PC-3 (cell line): ENCODE measurements at regions not wholly inside any gene's neighbourhood (a gene's known extent, or its start where the extent isn't known, plus 50 kb on each side); places are given as distances from the start of the nearest gene placed in this dataset.
A peak's percentile ranks its signal among the peaks of the same experiment; 100 is the strongest.

Experiments used
- ATAC-seq: fragments of 200-7000 bp; cut with Tn5 transposase; 2 replicates; pipeline ENCODE4 v1.9.1; 2020; ENCODE audit warnings: mild to moderate bottlenecking, moderate library complexity
- BruUV-seq: library from RNA; stranded (reverse); fragments of 400-500 nt; replicated peaks from 2 replicates; lab custom pipeline; 2021; lab: Mats Ljungman, UMichigan
- CTCF ChIA-PET: fragments of 300-600 bp; sonication (Branson Sonifier 250); formaldehyde crosslinking; loops from one replicate; lab custom pipeline; 2022; ENCODE audit warnings: antibody characterized with exemption; lab: Charles Lee
- POLR2A ChIA-PET: fragments of 300-600 bp; sonication (Branson Sonifier 250); formaldehyde crosslinking; loops from one replicate; lab custom pipeline; 2022; ENCODE audit warnings: antibody characterized with exemption; ENCODE audit not compliant: unreplicated experiment; lab: Charles Lee
- DNase-seq: peaks from one replicate; pipeline ENCODE4 v3.0.0-alpha.2; 2015
- H2AFZ ChIP-seq: fragments of 300-600 bp; sonication (generic); 2 replicates; pipeline ENCODE4 v1.6.0; 2016; ENCODE audit warnings: antibody characterized with exemption, low read length
- H3F3A ChIP-seq: fragments of 300-600 bp; sonication (generic); one replicate; pipeline ENCODE4 v1.6.0; 2017; ENCODE audit warnings: antibody characterized with exemption, low read length, control low read depth, mild to moderate bottlenecking; ENCODE audit not compliant: unreplicated experiment
- H3K27ac ChIP-seq: fragments of 300-600 bp; sonication (generic); 2 replicates; pipeline ENCODE4 v1.5.1; 2016; ENCODE audit warnings: mild to moderate bottlenecking, low read length
- H3K27me3 ChIP-seq: fragments of 300-600 bp; sonication (generic); 2 replicates; pipeline ENCODE4 v1.6.1; 2016; ENCODE audit warnings: low read length, mixed read lengths
- H3K36me3 ChIP-seq: fragments of 300-600 bp; sonication (generic); 2 replicates; pipeline ENCODE4 v1.6.1; 2016; ENCODE audit warnings: low read depth, mixed run types, low read length, mixed read lengths
- H3K4me1 ChIP-seq: fragments of 300-600 bp; sonication (generic); 2 replicates; pipeline ENCODE4 v1.5.1; 2016; ENCODE audit warnings: low read length; ENCODE audit not compliant: insufficient read depth
- H3K4me2 ChIP-seq: fragments of 300-600 bp; sonication (generic); 2 replicates; pipeline ENCODE4 v1.6.0; 2016; ENCODE audit warnings: low read length
- H3K4me3 ChIP-seq: fragments of 300-600 bp; sonication (generic); 2 replicates; pipeline ENCODE4 v1.5.1; 2016; ENCODE audit warnings: mild to moderate bottlenecking, low read length, mixed read lengths
- H3K79me2 ChIP-seq: fragments of 300-600 bp; sonication (generic); 2 replicates; pipeline ENCODE4 v1.6.1; 2017; ENCODE audit warnings: low read length, mixed read lengths
- H3K9ac ChIP-seq: fragments of 300-600 bp; sonication (generic); 2 replicates; pipeline ENCODE4 v1.6.0; 2016; ENCODE audit warnings: mild to moderate bottlenecking, low read length
- H3K9me2 ChIP-seq: fragments of 300-600 bp; sonication (generic); replicated peaks from 2 replicates; pipeline ENCODE4 v1.6.1; 2016; ENCODE audit warnings: mixed run types, low read length, mixed read lengths
- H3K9me3 ChIP-seq: fragments of 300-600 bp; sonication (generic); 2 replicates; pipeline ENCODE4 v1.6.1; 2016; ENCODE audit warnings: low read length, mixed read lengths
- H4K20me1 ChIP-seq: fragments of 300-600 bp; sonication (generic); 2 replicates; pipeline ENCODE4 v1.6.1; 2016; ENCODE audit warnings: low read length, mixed read lengths
- CTCF ChIP-seq: fragments of 300-600 bp; sonication (generic); conservative IDR thresholded peaks from 2 replicates; pipeline ENCODE4 v1.5.1; 2017; ENCODE audit warnings: antibody characterized with exemption, low read depth, mild to moderate bottlenecking, low read length
- EZH2 ChIP-seq: fragments of 300-600 bp; sonication (generic); IDR thresholded peaks from one replicate; pipeline ENCODE4 v1.6.1; 2017; ENCODE audit warnings: antibody characterized with exemption, mild to moderate bottlenecking, low read length; ENCODE audit not compliant: unreplicated experiment
- EZH2phosphoT487 ChIP-seq: fragments of 300-600 bp; sonication (generic); IDR thresholded peaks from 2 replicates; pipeline ENCODE4 v1.6.1; 2018; ENCODE audit warnings: mild to moderate bottlenecking, antibody characterized with exemption, low read length, borderline replicate concordance
- intact Hi-C: fragments of 100-400 bp; cut with micrococcal nuclease; formaldehyde crosslinking; loops from 2 replicates; pipeline ENCODE4 v1.9.0; 2023

- ChIA-PET POLR2A (no interaction called here), CTCF (no interaction called here)
- intact Hi-C loops = no loop called here
- no peaks in the 10 kb centered on the region for H3K27me3 ChIP-seq
- H3F3A ChIP-seq = no peaks in the 10 kb centered on the region
- H3K79me2 ChIP-seq = no peaks in the 10 kb centered on the region
- no peak overlapping the region for H3K4me3 ChIP-seq
- ATAC-seq = peak; percentile 33; the same call in 1 of the 2 replicates
- H3K9ac ChIP-seq = no peak overlapping the region
- no peak for TF ChIP-seq CTCF
- no peak for TF ChIP-seq EZH2phosphoT487
- no peak for TF ChIP-seq EZH2
- H3K4me1 ChIP-seq = no peaks in the 10 kb centered on the region
- no peaks in the 10 kb centered on the region for H3K9me2 ChIP-seq
- no TSS peak for BruUV-seq
- no peaks in the 10 kb centered on the region for H3K36me3 ChIP-seq
- no peak overlapping the region for H3K27ac ChIP-seq
- peak; percentile 7 for DNase-seq
- H2AFZ ChIP-seq = no peak overlapping the region
- no peaks in the 10 kb centered on the region for H4K20me1 ChIP-seq
- no peak overlapping the region for H3K4me2 ChIP-seq
- no peaks in the 10 kb centered on the region for H3K9me3 ChIP-seq
These were observed 521.9 kb downstream of the FAT4 start for GRCh38 chr4:125836597-125837195.

- H3K4me3 ChIP-seq = no peak overlapping the region
- no peaks in the 10 kb centered on the region for H3K36me3 ChIP-seq
- TF ChIP-seq EZH2phosphoT487 = no peak
- TF ChIP-seq EZH2 = no peak
- no peak for TF ChIP-seq CTCF
- ChIA-PET CTCF (no interaction called here), POLR2A (no interaction called here)
- H3K4me1 ChIP-seq = no peaks in the 10 kb centered on the region
- H3K27ac ChIP-seq = no peak overlapping the region
- H3K79me2 ChIP-seq = no peaks in the 10 kb centered on the region
- H3K9me2 ChIP-seq = no peaks in the 10 kb centered on the region
- BruUV-seq = no TSS peak
- no peaks in the 10 kb centered on the region for H3F3A ChIP-seq
- H3K27me3 ChIP-seq = no peaks in the 10 kb centered on the region
- DNase-seq (no peak), ATAC-seq (no peak)
- no peak overlapping the region for H2AFZ ChIP-seq
- H3K4me2 ChIP-seq = no peak overlapping the region
- H3K9ac ChIP-seq = no peak overlapping the region
- intact Hi-C loops = no loop called here
- no peaks in the 10 kb centered on the region for H4K20me1 ChIP-seq
- H3K9me3 ChIP-seq = no peaks in the 10 kb centered on the region
These were observed 522.9 kb downstream of the FAT4 start for GRCh38 chr4:125837493-125838201.

GRCh38 chr4:125838202-125838601 lies 523.4 kb downstream of the FAT4 start:
- Histone ChIP-seq H3F3A (no peaks in the 10 kb centered on the region), H2AFZ (no peak overlapping the region), H3K9me3 (no peaks in the 10 kb centered on the region), H3K4me2 (no peak overlapping the region), H3K79me2 (no peaks in the 10 kb centered on the region), H4K20me1 (no peaks in the 10 kb centered on the region), H3K27ac (no peak overlapping the region), H3K27me3 (no peaks in the 10 kb centered on the region), H3K4me3 (no peak overlapping the region), H3K4me1 (no peaks in the 10 kb centered on the region), H3K9me2 (no peaks in the 10 kb centered on the region), H3K9ac (no peak overlapping the region), H3K36me3 (no peaks in the 10 kb centered on the region)
- no TSS peak for BruUV-seq
- ATAC-seq = no peak
- ChIA-PET POLR2A (no interaction called here), CTCF (no interaction called here)
- no peak for DNase-seq
- intact Hi-C loops = no loop called here
- TF ChIP-seq CTCF (no peak), EZH2 (no peak), EZH2phosphoT487 (no peak)
